ENCODE measurements at regions not wholly inside any gene's neighbourhood (a gene's known extent, or its start where the extent isn't known, plus 50 kb on each side); places are given as distances from the start of the nearest gene placed in this dataset.

GRCh38 chr11:23100726-23101125 lies 240.5 kb upstream of the CCDC179 start:
- WGBS, 5 donors = 85 to 98% (median 90%) methylated on average over 3 of the region's 3 CpGs
- no peak for TF ChIP-seq POLR2AphosphoS5 (IDR thresholded peaks at IDR 0.05)
- TF ChIP-seq CTCF (IDR thresholded peaks at IDR 0.05) = no peak
- TF ChIP-seq EP300 (IDR thresholded peaks at IDR 0.05) = no peak
- TF ChIP-seq POLR2A (IDR thresholded peaks at IDR 0.05) = no peak
- Histone ChIP-seq H3K4me3 (no peak overlapping the region), H3K36me3 (no peaks in the 10 kb centered on the region), H3K27ac (no peak overlapping the region), H3K9me3 (no peaks in the 10 kb centered on the region), H3K27me3 (no peaks in the 10 kb centered on the region), H3K4me1 (no peaks in the 10 kb centered on the region)
- no peak for DNase-seq
- intact Hi-C loops (cut with DNase I; ENCODE audit: low total_unique reads) = no loop called here

GRCh38 chr11:23103416-23103815 lies 243.1 kb upstream of the CCDC179 start:
- no peaks in the 10 kb centered on the region for H3K9me3 ChIP-seq
- H3K27ac ChIP-seq = no peak overlapping the region
- intact Hi-C loops (cut with DNase I; ENCODE audit: low total_unique reads) = no loop called here
- no peaks in the 10 kb centered on the region for H3K27me3 ChIP-seq
- TF ChIP-seq POLR2A (IDR thresholded peaks at IDR 0.05) = no peak
- no peak for TF ChIP-seq POLR2AphosphoS5 (IDR thresholded peaks at IDR 0.05)
- no peak for TF ChIP-seq CTCF (IDR thresholded peaks at IDR 0.05)
- TF ChIP-seq EP300 (IDR thresholded peaks at IDR 0.05) = no peak
- no peaks in the 10 kb centered on the region for H3K4me1 ChIP-seq
- DNase-seq = no peak
- no peaks in the 10 kb centered on the region for H3K36me3 ChIP-seq
- no peak overlapping the region for H3K4me3 ChIP-seq
- WGBS, 5 donors = 71 to 96% (median 78%) methylated on average over 2 of the region's 2 CpGs

- intact Hi-C loops (cut with DNase I; ENCODE audit: low total_unique reads) = no loop called here
- no peak for DNase-seq
- no peak overlapping the region for H3K4me3 ChIP-seq
- no peak overlapping the region for H3K27ac ChIP-seq
- peaks cover 0 to 14% (median 9%) of the 10 kb centered on the region in 4 donors for H3K4me1 ChIP-seq
- no peaks in the 10 kb centered on the region for H3K36me3 ChIP-seq
- H3K27me3 ChIP-seq = no peaks in the 10 kb centered on the region
- WGBS, 5 donors = 70 to 80% (median 75%) methylated on average over 2 of the region's 2 CpGs
- TF ChIP-seq CTCF (IDR thresholded peaks at IDR 0.05) (no peak), POLR2A (IDR thresholded peaks at IDR 0.05) (no peak), POLR2AphosphoS5 (IDR thresholded peaks at IDR 0.05) (no peak)
- peaks cover 0 to 4% (median 0%) of the 10 kb centered on the region in 4 donors for H3K9me3 ChIP-seq
Measured at GRCh38 chr11:23111527-23111926, 251.3 kb upstream of the CCDC179 start.

- Histone ChIP-seq H3K4me3 (no peak overlapping the region), H3K4me1 (peaks cover 0 to 14% (median 9%) of the 10 kb centered on the region in 4 donors), H3K9me3 (peaks cover 0 to 8% (median 0%) of the 10 kb centered on the region in 4 donors), H3K36me3 (no peaks in the 10 kb centered on the region), H3K27ac (no peak overlapping the region), H3K27me3 (no peaks in the 10 kb centered on the region)
- DNase-seq = no peak
- TF ChIP-seq CTCF (IDR thresholded peaks at IDR 0.05) (no peak), EP300 (IDR thresholded peaks at IDR 0.05) (no peak), POLR2A (IDR thresholded peaks at IDR 0.05) (no peak), POLR2AphosphoS5 (IDR thresholded peaks at IDR 0.05) (no peak)
- intact Hi-C loops (cut with DNase I; ENCODE audit: low total_unique reads) = no loop called here
- 68 to 73% (median 70%) methylated on average over 4 of the region's 4 CpGs for WGBS, 5 donors
Measured at GRCh38 chr11:23112390-23112789, 252.1 kb upstream of the CCDC179 start.

All from stomach (tissue), 8 donors.